ENCODE measurements at regions not wholly inside any gene's neighbourhood (a gene's known extent, or its start where the extent isn't known, plus 50 kb on each side); places are given as distances from the start of the nearest gene placed in this dataset.

- no peak overlapping the region for H3K4me3 ChIP-seq (ENCODE audit: low read depth, low read length)
These were observed 63.7 kb upstream of the PSMD7 start for GRCh38 chr16:74232806-74233465.

GRCh38 chr16:74230126-74230525 is 66.5 kb upstream of the PSMD7 start:
- H3K4me3 ChIP-seq (ENCODE audit: low read depth, low read length), result no peak overlapping the region

- no peak overlapping the region for H3K4me3 ChIP-seq (ENCODE audit: low read depth, low read length)
These were observed 70.2 kb upstream of the PSMD7 start for GRCh38 chr16:74226338-74226954.

DNA sequence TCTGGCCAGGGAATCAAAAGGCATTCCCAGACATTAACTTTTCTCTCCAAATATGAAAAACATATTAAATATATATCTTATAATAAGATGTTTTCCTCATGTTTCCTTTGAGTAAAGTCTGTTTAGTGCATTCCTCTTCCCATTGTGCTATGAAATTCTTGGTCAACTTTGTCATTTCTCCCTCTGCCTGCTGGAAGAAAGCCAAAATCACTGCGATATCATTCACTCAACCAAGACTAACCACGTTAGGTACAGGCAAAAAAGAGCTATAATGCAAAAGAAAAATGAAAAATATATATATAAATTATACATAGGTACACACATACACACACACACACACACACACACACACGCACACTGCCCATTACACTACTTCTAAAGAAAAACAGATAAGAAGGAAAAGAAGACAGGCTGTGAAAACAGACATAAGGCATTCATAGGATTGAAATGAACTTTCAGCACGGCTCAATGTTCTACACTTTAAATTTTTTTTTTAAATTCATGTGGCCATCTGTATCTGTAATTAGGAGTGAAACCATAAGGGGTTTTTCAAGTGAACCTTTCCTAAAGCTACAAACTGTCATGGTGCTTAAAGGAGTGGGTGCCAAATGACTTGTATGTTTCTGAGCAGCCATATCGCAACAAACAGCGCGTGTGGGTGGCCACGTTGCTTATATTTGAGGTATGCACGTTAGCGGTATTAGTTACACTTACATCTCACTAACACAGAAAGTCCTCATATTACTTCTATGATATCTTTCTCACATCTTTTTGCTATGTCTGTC is 71.6 kb upstream of the PSMD7 start:
- no peak overlapping the region for H3K4me3 ChIP-seq (ENCODE audit: low read depth, low read length)

DNA sequence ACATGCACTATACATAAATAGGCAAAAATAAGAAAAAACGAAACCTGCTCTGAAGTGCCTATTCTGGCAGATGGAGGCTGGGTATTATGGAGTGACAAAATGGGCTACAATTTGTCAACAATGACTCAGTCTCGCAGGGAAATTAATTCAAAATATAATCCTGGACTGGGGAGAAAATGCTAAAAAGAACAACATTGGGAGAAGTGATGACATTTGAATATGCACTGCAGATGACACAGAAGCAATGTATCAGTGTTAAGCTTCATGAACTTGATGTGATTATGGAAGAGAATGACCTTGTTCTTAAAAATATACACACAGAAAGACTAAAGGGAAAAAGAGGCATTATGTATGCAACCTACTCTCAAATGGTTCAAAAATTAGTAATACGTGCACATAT is 74.8 kb upstream of the PSMD7 start:
- H3K4me3 ChIP-seq (ENCODE audit: low read depth, low read length), result no peak overlapping the region

GRCh38 chr16:74219706-74220105 is 76.9 kb upstream of the PSMD7 start:
- no peak overlapping the region for H3K4me3 ChIP-seq (ENCODE audit: low read depth, low read length)

DNA sequence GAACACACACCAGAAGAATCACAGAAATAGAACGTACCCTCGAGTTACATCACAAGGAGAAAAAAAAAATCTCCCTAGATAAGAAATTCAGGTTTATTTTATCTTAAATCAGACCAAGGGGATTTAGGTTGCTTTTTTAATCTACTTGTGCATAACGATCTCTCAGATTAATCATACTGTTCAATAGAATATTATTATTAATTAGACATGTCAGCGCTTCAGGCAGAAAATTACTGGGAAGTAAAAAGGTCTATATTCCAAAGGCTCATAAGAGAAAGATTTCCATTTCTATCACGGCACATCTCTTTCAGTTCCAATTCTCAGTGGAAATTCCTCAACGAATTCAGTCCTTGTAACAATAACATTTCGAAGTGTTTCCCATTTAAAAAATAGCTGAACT is 77.7 kb upstream of the PSMD7 start:
- H3K4me3 ChIP-seq (ENCODE audit: low read depth, low read length), result no peak overlapping the region

DNA sequence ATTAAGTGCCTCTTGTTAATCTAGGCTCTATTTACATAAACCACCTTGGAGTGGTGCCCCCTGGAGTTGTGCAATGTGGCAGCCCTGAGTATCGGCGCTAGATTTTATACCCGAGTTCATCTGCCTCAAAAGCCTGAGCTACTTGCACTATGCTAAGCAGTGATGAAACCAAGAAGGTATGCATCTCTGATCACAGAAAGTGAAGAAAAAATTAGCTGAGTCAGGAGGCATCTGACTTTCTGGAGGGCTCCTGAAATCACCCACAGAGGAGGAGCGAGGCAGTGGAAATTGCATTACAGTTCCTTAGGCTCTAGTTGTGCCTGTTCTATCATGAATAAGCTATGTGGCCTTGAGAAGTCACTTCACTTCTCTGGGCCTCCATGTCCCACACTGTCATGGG is 80.3 kb upstream of the PSMD7 start:
- H3K4me3 ChIP-seq (ENCODE audit: low read depth, low read length), result no peak overlapping the region

DNA sequence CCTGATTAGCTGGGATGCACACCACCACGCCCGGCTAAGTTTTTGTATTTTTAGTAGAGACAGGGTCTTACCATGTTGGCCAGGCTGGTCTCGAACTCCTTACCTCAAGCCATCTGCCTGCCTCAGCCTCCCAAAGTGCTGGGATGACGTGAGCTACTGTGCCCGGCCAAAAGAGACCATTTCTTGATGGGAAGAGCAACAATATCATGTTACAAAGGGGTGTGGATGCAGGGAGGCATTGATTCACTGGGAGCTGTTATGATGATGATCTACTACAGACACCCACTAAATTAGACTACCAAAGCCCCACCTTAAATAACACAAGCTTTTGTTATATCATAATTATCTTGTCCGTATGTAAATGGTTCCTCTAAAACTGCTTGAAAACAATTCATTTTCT is 81.4 kb upstream of the PSMD7 start:
- H3K4me3 ChIP-seq (ENCODE audit: low read depth, low read length), result no peak overlapping the region

DNA sequence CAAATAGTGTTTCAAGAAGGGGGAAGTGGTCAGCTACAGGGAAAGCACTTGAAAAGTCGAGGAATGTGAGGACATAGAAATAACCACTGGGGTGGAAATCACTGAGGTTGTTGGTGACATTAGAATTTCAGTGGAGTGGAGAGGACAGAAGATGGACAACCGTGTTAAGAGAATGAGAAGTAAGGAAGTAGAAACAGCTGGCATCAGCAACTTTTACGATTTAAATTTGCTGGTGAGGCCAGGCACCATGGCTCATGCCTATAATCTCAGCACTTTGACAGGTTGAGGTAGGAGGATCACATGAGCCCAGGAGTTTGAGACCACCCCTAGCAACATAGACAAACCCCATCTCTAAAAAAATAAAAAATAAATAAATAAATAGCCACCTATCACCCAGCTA is 83.2 kb upstream of the PSMD7 start:
- H3K4me3 ChIP-seq (ENCODE audit: low read depth, low read length), result no peak overlapping the region

DNA sequence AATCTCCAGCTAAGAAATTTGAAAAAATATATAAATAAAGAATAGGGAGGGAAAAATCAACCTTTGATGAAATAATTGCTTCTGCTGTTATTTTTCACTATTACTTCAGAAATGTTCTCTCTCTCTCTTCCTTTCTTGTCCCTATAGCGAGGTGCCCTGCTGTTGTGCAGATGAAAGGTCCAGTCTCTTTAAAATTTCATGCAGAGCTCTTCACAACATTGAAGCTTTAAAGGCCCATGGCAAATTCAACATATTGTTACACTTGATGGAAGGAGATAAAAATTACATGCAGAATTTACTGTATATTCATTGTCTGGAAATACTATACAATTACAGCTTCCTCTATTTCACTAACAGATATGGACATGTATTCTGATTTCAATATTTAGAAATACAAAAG is 86.4 kb upstream of the PSMD7 start:
- H3K4me3 ChIP-seq (ENCODE audit: low read depth, low read length), result no peak overlapping the region

DNA sequence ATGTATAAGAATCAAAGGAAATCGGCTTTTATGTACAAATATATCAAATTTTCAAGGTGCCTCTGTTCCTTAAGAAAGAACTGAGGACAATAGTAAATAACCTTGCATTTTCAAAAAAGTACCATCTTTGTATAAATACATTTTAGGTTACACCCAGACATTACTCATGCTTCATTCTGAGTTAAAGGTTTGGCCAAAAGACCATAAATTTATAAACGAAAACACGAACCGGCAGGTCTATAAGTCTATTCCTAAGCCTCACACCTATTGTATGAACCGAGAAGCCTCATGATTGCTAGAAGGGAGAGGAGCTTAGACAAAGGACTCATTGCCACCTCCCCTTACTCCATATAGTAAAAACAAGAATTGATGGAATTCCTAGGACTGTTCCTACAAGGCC is 94.6 kb upstream of the PSMD7 start:
- H3K4me3 ChIP-seq (ENCODE audit: low read depth, low read length), result no peak overlapping the region

DNA sequence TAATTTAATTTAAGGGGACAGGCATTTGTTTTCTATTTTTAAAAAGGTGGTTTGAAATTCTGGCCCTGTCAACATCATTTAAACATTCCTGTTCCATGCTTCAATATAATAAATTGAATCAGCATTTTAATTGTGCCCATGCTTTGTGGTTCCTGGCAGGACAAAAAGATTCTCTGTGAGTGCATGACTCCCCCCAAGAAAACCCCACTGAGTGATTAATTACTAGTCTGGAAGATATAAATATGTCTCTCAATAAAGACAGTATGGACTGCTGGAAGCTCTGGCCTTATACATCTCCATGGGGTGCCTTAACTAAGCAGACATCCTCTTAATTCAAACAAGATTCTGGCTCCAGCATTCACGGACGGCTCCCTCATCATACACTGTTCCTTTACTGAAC is 95.0 kb upstream of the PSMD7 start:
- H3K4me3 ChIP-seq (ENCODE audit: low read depth, low read length), result no peak overlapping the region

- H3K4me3 ChIP-seq (ENCODE audit: low read depth, low read length), result no peak overlapping the region
These were observed 95.7 kb upstream of the PSMD7 start for GRCh38 chr16:74200921-74201320.

- no peak overlapping the region for H3K4me3 ChIP-seq (ENCODE audit: low read depth, low read length)
These were observed 96.8 kb upstream of the PSMD7 start for GRCh38 chr16:74199842-74200124.

GRCh38 chr16:74199066-74199841 is 97.4 kb upstream of the PSMD7 start:
- H3K4me3 ChIP-seq (ENCODE audit: low read depth, low read length), result no peak overlapping the region

DNA sequence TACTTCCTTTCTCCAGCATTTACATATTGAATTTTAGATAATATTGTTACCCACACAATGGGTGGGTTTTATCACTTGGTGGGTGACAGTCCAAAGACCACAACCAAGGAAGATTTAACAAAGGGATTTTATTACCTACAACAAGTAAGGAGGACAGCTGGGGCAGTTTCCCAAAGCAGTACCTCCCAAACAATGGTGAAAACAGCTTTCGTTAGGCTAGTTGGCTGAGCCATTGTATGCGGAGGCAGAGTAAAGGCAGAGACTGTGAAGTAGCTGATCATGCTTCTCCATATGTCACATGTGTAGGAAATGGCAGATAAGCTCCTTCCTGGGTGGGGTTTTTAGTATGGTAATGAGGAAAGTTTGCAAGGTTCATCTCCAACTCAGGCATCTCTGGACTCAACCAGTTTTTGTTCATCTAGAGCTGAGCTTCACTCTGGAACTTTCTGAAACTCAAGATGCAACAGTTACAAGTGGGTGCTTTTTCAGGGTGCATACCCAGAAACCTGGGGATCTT is 104.3 kb upstream of the PSMD7 start:
- no peak overlapping the region for H3K4me3 ChIP-seq (ENCODE audit: low read depth, low read length)

DNA sequence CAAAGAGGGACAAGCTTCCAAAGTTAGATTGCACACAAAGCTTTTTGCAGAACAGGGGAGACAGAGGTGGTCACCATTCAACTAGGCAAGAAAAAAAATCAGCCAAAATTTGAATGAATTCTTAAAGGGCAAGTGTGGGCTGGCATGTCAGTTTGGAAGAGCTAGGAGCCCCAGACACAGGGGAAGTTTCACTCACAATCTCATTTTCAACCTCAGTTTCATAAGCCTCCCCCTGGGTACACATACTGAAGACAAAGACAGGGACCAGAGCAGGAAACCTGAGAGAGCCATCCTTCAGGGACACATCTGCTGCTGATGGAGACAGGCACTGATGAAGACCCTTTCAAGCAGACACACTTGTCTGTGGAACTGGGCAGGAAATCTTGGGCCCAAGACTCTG is 106.3 kb upstream of the PSMD7 start:
- no peak overlapping the region for H3K4me3 ChIP-seq (ENCODE audit: low read depth, low read length)

DNA sequence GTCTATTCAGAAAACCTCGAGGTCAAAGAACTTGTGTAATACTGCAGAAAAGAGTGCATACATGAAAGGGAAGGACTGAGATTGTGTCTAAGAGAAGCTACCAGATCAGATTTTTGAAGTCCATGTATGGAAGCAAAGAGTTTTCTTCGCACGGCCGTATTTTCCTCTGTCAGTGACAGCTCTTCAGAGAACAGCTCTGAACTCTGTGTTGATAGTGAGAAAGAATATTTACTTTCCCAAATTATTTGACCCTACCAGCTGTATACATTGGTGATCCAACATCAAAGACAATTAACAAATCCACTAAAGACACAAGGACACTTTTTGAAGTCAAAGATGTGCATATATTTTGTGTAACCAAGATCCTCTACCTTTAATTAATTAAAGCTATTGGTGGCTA is 107.8 kb upstream of the PSMD7 start:
- H3K4me3 ChIP-seq (ENCODE audit: low read depth, low read length), result no peak overlapping the region

- no peak overlapping the region for H3K4me3 ChIP-seq (ENCODE audit: low read depth, low read length)
These were observed 110.0 kb upstream of the PSMD7 start for GRCh38 chr16:74186561-74186971.

DNA sequence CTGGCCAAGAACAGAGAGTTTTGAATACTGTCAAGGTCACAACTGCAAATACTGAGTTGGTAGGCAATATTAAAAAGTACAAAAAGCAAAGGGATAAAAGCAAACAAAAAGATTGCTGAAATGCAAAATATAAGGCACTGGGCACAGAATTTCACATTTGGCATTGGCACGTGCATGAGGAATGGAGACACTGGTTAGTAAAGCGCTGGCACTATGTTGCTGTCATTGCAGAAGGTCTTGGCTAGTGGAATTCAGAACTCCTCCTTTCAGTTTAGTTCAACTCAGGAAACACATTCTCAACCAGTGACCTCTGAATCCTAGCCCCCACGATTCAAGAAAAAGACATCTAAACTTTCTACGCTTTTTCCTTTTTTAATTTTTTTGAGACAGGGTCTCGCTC is 111.8 kb upstream of the PSMD7 start:
- no peak overlapping the region for H3K4me3 ChIP-seq (ENCODE audit: low read depth, low read length)
